Neural progenitor cell (in vitro differentiated cells): ENCODE measurements at regions not wholly inside any gene's neighbourhood (a gene's known extent, or its start where the extent isn't known, plus 50 kb on each side); places are given as distances from the start of the nearest gene placed in this dataset.

ENCODE experiments used
- EZH2 ChIP-seq: fragments of 200-600 bp; sonication (generic); IDR thresholded peaks from 2 replicates; pipeline ENCODE4 v1.6.1; 2017; ENCODE audit warnings: antibody characterized with exemption, mild to moderate bottlenecking, moderate library complexity
- EZH2phosphoT487 ChIP-seq: fragments of 200-600 bp; sonication (generic); IDR thresholded peaks from 2 replicates; pipeline ENCODE4 v1.6.1; 2017; ENCODE audit warnings: antibody characterized with exemption
- TF ChIP-seq, protein P1 (sequence below): fragments of 200-600 bp; sonication (generic); IDR thresholded peaks from 2 replicates; pipeline ENCODE4 v1.5.1; 2017; ENCODE audit warnings: antibody characterized with exemption, mild to moderate bottlenecking

DNA sequence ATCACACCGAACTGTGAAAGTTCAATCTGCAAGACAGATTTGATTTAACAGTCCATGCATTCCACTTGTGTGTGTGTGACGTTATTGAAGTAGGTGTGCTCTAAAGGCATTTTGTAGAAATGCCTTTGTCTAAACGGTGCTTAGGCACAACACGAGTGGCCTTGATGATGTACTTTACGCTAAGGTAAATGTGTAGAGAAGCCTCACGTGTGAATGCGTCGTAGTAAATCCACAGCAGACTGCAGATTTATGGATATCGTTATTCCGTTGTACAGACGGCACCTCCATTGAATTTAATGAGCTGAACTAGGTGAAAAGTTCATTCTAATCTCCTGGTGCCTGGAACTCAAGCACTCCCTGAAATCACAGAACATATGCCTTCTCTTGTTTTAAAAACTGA lies 202.8 kb upstream of the STXBP6 start:
- TF ChIP-seq, protein P1, sequence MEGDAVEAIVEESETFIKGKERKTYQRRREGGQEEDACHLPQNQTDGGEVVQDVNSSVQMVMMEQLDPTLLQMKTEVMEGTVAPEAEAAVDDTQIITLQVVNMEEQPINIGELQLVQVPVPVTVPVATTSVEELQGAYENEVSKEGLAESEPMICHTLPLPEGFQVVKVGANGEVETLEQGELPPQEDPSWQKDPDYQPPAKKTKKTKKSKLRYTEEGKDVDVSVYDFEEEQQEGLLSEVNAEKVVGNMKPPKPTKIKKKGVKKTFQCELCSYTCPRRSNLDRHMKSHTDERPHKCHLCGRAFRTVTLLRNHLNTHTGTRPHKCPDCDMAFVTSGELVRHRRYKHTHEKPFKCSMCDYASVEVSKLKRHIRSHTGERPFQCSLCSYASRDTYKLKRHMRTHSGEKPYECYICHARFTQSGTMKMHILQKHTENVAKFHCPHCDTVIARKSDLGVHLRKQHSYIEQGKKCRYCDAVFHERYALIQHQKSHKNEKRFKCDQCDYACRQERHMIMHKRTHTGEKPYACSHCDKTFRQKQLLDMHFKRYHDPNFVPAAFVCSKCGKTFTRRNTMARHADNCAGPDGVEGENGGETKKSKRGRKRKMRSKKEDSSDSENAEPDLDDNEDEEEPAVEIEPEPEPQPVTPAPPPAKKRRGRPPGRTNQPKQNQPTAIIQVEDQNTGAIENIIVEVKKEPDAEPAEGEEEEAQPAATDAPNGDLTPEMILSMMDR, result no peak
- TF ChIP-seq EZH2 (no peak), EZH2phosphoT487 (no peak)
